H9 (cell line): ENCODE measurements at regions not wholly inside any gene's neighbourhood (a gene's known extent, or its start where the extent isn't known, plus 50 kb on each side); places are given as distances from the start of the nearest gene placed in this dataset.

ENCODE experiments used
- DNase-seq: peaks from one replicate; pipeline ENCODE4 v3.0.0-alpha.2; 2017
- H2AFZ ChIP-seq: one replicate; pipeline ENCODE4 v1.6.1; 2013; ENCODE audit warnings: mild to moderate bottlenecking, low read length, control low read depth, moderate library complexity
- H2AK5ac ChIP-seq: 2 replicates; pipeline ENCODE4 v1.6.1; 2013; ENCODE audit warnings: low read length, control low read depth, mixed read lengths; ENCODE audit not compliant: insufficient read length
- H2BK120ac ChIP-seq: one replicate; pipeline ENCODE4 v1.6.1; 2013; ENCODE audit warnings: low read depth, mild to moderate bottlenecking, low read length, control low read depth, inconsistent platforms; ENCODE audit not compliant: poor library complexity, severe bottlenecking
- H2BK12ac ChIP-seq: 2 replicates; pipeline ENCODE4 v1.6.1; 2013; ENCODE audit warnings: low read length, control low read depth, mixed read lengths, low read depth; ENCODE audit not compliant: insufficient read length
- H2BK15ac ChIP-seq: 2 replicates; pipeline ENCODE4 v1.6.1; 2013; ENCODE audit warnings: low read depth, low read length, control low read depth
- H2BK20ac ChIP-seq: one replicate; pipeline ENCODE4 v1.6.1; 2013; ENCODE audit warnings: low read depth, mild to moderate bottlenecking, low read length, control low read depth, inconsistent platforms; ENCODE audit not compliant: poor library complexity, severe bottlenecking
- H2BK5ac ChIP-seq: 2 replicates; pipeline ENCODE4 v1.6.1; 2013; ENCODE audit warnings: low read length, control low read depth, mixed read lengths; ENCODE audit not compliant: insufficient read length
- H3K14ac ChIP-seq: 2 replicates; pipeline ENCODE4 v1.6.1; 2013; ENCODE audit warnings: low read length, control low read depth; ENCODE audit not compliant: insufficient read depth
- H3K18ac ChIP-seq: 2 replicates; pipeline ENCODE4 v1.6.1; 2013; ENCODE audit warnings: low read depth, mild to moderate bottlenecking, mixed read lengths, low read length, control low read depth; ENCODE audit not compliant: insufficient read length
- H3K23ac ChIP-seq: 2 replicates; pipeline ENCODE4 v1.6.1; 2013; ENCODE audit warnings: low read length, control low read depth, mixed read lengths, low read depth; ENCODE audit not compliant: insufficient read length
- H3K23me2 ChIP-seq: 2 replicates; pipeline ENCODE4 v1.6.1; 2013; ENCODE audit warnings: low read depth, mild to moderate bottlenecking, mixed read lengths, low read length, control low read depth; ENCODE audit not compliant: insufficient read length, poor library complexity, severe bottlenecking
- H3K27ac ChIP-seq: 2 replicates; pipeline ENCODE4 v1.5.1; 2013; ENCODE audit warnings: low read length, control low read depth, mixed read lengths, low read depth; ENCODE audit not compliant: insufficient read length
- H3K27me3 ChIP-seq: 2 replicates; pipeline ENCODE4 v1.6.1; 2013; ENCODE audit warnings: low read length, control low read depth, inconsistent platforms; ENCODE audit not compliant: insufficient read depth
- H3K4ac ChIP-seq: 2 replicates; pipeline ENCODE4 v1.6.1; 2013; ENCODE audit warnings: low read depth, mild to moderate bottlenecking, control low read depth, inconsistent platforms, low read length, moderate library complexity
- H3K4me1 ChIP-seq: 2 replicates; pipeline ENCODE4 v1.6.1; 2013; ENCODE audit warnings: low read length, control low read depth, inconsistent platforms; ENCODE audit not compliant: insufficient read depth
- H3K4me2 ChIP-seq: 2 replicates; pipeline ENCODE4 v1.6.1; 2013; ENCODE audit warnings: low read length, control low read depth, mixed read lengths; ENCODE audit not compliant: insufficient read length, insufficient read depth
- H3K56ac ChIP-seq: 2 replicates; pipeline ENCODE4 v1.6.1; 2013; ENCODE audit warnings: low read depth, mild to moderate bottlenecking, mixed read lengths, low read length, control low read depth; ENCODE audit not compliant: insufficient read length
- H3K79me1 ChIP-seq: 2 replicates; pipeline ENCODE4 v1.6.1; 2013; ENCODE audit warnings: low read depth, mild to moderate bottlenecking, moderate library complexity, low read length, control low read depth, inconsistent platforms; ENCODE audit not compliant: insufficient read depth, poor library complexity, severe bottlenecking
- H3K79me2 ChIP-seq: 2 replicates; pipeline ENCODE4 v1.6.1; 2013; ENCODE audit warnings: low read length, control low read depth, inconsistent platforms; ENCODE audit not compliant: insufficient read depth
- H3K9ac ChIP-seq: 2 replicates; pipeline ENCODE4 v1.6.1; 2013; ENCODE audit warnings: low read length, control low read depth, mixed read lengths; ENCODE audit not compliant: insufficient read length; ENCODE audit errors: extremely low read depth
- H3K9me3 ChIP-seq: one replicate; pipeline ENCODE4 v1.6.1; 2013; ENCODE audit warnings: low read depth, low read length, inconsistent platforms; ENCODE audit not compliant: control insufficient read depth
- H3T11ph ChIP-seq: one replicate; pipeline ENCODE4 v1.6.1; 2013; ENCODE audit warnings: mild to moderate bottlenecking, low read length, control low read depth, inconsistent platforms
- H4K20me1 ChIP-seq: one replicate; pipeline ENCODE4 v1.6.1; 2013; ENCODE audit not compliant: control insufficient read depth, insufficient read length, insufficient read depth
- H4K5ac ChIP-seq: 2 replicates; pipeline ENCODE4 v1.6.1; 2013; ENCODE audit warnings: low read depth, mild to moderate bottlenecking, mixed read lengths, low read length, control low read depth; ENCODE audit not compliant: insufficient read length
- H4K8ac ChIP-seq: replicated peaks from 2 replicates; pipeline ENCODE4 v1.6.1; 2013; ENCODE audit warnings: low read length, control low read depth, mixed read lengths, low read depth; ENCODE audit not compliant: insufficient read length
- H4K91ac ChIP-seq: 2 replicates; pipeline ENCODE4 v1.6.1; 2013; ENCODE audit warnings: low read depth, mild to moderate bottlenecking, moderate library complexity, mixed read lengths, low read length, control low read depth; ENCODE audit not compliant: insufficient read length
- H3K27ac Mint-ChIP-seq, 3 experiments: 2 replicates in 2 of 3; 3 replicates in 1 of 3; pipeline ENCODE4 v1.8.0; 2020 to 2021; ENCODE audit warnings: mixed read lengths in 3 of 3, mild to moderate bottlenecking in 1 of 3, moderate library complexity in 1 of 3
- H3K27me3 Mint-ChIP-seq: 2 replicates; pipeline ENCODE4 v1.8.0; 2021; ENCODE audit warnings: low read depth, mild to moderate bottlenecking, moderate library complexity, mixed read lengths
- H3K36me3 Mint-ChIP-seq, 3 experiments: 2 replicates in 2 of 3; 3 replicates in 1 of 3; pipeline ENCODE4 v1.8.0; 2020 to 2021; ENCODE audit warnings: low read depth in 3 of 3, mixed read lengths in 3 of 3; ENCODE audit not compliant: insufficient read depth in 1 of 3
- H3K4me1 Mint-ChIP-seq, 2 experiments: 2 replicates each; pipeline ENCODE4 v1.8.0; 2020; ENCODE audit warnings: mixed read lengths in 2 of 2
- H3K4me3 Mint-ChIP-seq, 2 experiments: 2 replicates in 1 of 2; 3 replicates in 1 of 2; pipeline ENCODE4 v1.8.0; 2020 to 2021; ENCODE audit warnings: mild to moderate bottlenecking in 2 of 2, mixed read lengths in 2 of 2, moderate library complexity in 1 of 2
- H3K9me3 Mint-ChIP-seq, 2 experiments: 2 replicates in 1 of 2; 3 replicates in 1 of 2; pipeline ENCODE4 v1.8.0; 2020; ENCODE audit warnings: mild to moderate bottlenecking in 2 of 2, mixed read lengths in 2 of 2, moderate library complexity in 1 of 2
- WGBS: extraction: QIAGEN DNeasy Blood & Tissue Kit; methylation state at CpG from one replicate; pipeline ENCODE4 v1.1.7; 2013; ENCODE audit warnings: missing lambda C conversion rate, low lambda C conversion rate, mixed read lengths; ENCODE audit not compliant: insufficient read length; ENCODE audit errors: extremely low coverage; 5-methylcytosine and 5-hydroxymethylcytosine counted together
- TF ChIP-seq, protein P1 (sequence below): fragments of 200-600 bp; sonication (generic); conservative IDR thresholded peaks from 3 replicates; pipeline ENCODE4 v1.8.0; 2021; ENCODE audit warnings: antibody characterized with exemption, mild to moderate bottlenecking

DNA sequence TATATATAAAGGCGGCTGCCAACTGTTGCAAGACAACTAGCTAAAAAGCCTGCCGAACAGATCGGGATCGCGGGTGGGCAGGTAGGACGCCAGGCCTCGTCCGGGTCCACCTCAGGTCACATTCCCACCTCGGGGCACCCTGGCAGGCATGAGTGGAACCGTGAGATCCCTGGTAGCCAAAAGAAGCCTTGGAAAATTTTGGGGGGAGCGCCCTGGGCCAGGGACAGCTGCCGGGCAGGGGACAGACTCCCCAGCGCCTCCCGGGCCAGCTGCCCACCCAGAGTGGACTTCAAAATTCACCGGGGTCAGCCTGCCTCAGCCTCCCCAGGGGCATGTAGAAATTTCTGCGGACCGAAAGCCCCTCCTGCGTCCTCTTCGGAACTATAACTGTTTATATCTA, 760.9 kb downstream of the KCNJ18 start:
- Histone ChIP-seq H3K14ac (no peak overlapping the region), H3K79me1 (no peaks in the 10 kb centered on the region), H3K18ac (no peak overlapping the region), H3K56ac (no peak overlapping the region), H3T11ph (no peak overlapping the region), H3K27me3 (no peaks in the 10 kb centered on the region), H4K8ac (no peak overlapping the region), H3K9me3 (peaks cover 76% of the 10 kb centered on the region), H4K20me1 (no peaks in the 10 kb centered on the region), H4K91ac (no peak overlapping the region), H3K79me2 (no peaks in the 10 kb centered on the region), H2AFZ (no peak overlapping the region), H2AK5ac (no peak overlapping the region), H3K4me1 (no peaks in the 10 kb centered on the region), H3K9ac (no peak overlapping the region), H2BK20ac (no peak overlapping the region), H3K4ac (no peak overlapping the region), H3K4me2 (no peak overlapping the region), H2BK12ac (no peak overlapping the region), H2BK15ac (no peak overlapping the region), H2BK120ac (no peak overlapping the region), H3K23ac (no peak overlapping the region), H4K5ac (no peak overlapping the region), H2BK5ac (no peak overlapping the region), H3K23me2 (no peaks in the 10 kb centered on the region), H3K27ac (no peak overlapping the region)
- Mint-ChIP-seq H3K4me3 (no peak overlapping the region), H3K27me3 (peaks cover 1% of the 10 kb centered on the region; the same call in 1 of the 2 replicates), H3K9me3 (peaks cover 83 to 86% of the 10 kb centered on the region in 2 experiments), H3K36me3 (peaks cover 0 to 36% (median 19%) of the 10 kb centered on the region in 3 experiments; a peak in 5 of 7 replicates), H3K4me1 (no peaks in the 10 kb centered on the region), H3K27ac (no peak overlapping the region)
- WGBS = no CpG with 5 or more reads among the region's 19 CpGs
- no peak for DNase-seq
- TF ChIP-seq, protein P1, sequence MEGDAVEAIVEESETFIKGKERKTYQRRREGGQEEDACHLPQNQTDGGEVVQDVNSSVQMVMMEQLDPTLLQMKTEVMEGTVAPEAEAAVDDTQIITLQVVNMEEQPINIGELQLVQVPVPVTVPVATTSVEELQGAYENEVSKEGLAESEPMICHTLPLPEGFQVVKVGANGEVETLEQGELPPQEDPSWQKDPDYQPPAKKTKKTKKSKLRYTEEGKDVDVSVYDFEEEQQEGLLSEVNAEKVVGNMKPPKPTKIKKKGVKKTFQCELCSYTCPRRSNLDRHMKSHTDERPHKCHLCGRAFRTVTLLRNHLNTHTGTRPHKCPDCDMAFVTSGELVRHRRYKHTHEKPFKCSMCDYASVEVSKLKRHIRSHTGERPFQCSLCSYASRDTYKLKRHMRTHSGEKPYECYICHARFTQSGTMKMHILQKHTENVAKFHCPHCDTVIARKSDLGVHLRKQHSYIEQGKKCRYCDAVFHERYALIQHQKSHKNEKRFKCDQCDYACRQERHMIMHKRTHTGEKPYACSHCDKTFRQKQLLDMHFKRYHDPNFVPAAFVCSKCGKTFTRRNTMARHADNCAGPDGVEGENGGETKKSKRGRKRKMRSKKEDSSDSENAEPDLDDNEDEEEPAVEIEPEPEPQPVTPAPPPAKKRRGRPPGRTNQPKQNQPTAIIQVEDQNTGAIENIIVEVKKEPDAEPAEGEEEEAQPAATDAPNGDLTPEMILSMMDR = no peak
